Liver (tissue), 8 donors: ENCODE measurements at regions not wholly inside any gene's neighbourhood (a gene's known extent, or its start where the extent isn't known, plus 50 kb on each side); places are given as distances from the start of the nearest gene placed in this dataset.
"Not testable (repeated sequence)": the region's sequence is repeated elsewhere in the genome, so short reads cannot be mapped to it uniquely, and the experiment has no call there.

Source experiments
- DNase-seq: peaks from one replicate; pipeline ENCODE4 v3.0.0-alpha.2; 2017; ENCODE audit warnings: low spot score
- H3K27ac ChIP-seq, 2 donors: one replicate each; pipeline ENCODE4 v1.7.0; 2013; ENCODE audit warnings: inconsistent platforms in 2 of 2, low read length in 2 of 2, control low read depth in 1 of 2, low read depth in 1 of 2, mild to moderate bottlenecking in 1 of 2
- H3K27me3 ChIP-seq, 4 donors: one replicate each; pipeline versions ENCODE4 v1.6.1 to v1.7.0; 2013; ENCODE audit warnings: low read length in 3 of 4, inconsistent platforms in 1 of 4, mild to moderate bottlenecking in 1 of 4, moderate library complexity in 1 of 4; ENCODE audit not compliant: control insufficient read depth in 4 of 4, insufficient read depth in 4 of 4
- H3K36me3 ChIP-seq, 4 donors: one replicate each; pipeline versions ENCODE4 v1.6.1 to v1.7.0; 2013; ENCODE audit warnings: low read length in 3 of 4, mild to moderate bottlenecking in 3 of 4, low read depth in 1 of 4, moderate library complexity in 1 of 4; ENCODE audit not compliant: control insufficient read depth in 4 of 4, insufficient read depth in 3 of 4
- H3K4me1 ChIP-seq, 4 donors: one replicate each; pipeline versions ENCODE4 v1.6.1 to v1.7.0; 2013; ENCODE audit warnings: low read length in 3 of 4, mild to moderate bottlenecking in 3 of 4, moderate library complexity in 1 of 4; ENCODE audit not compliant: control insufficient read depth in 4 of 4, insufficient read depth in 4 of 4
- H3K4me3 ChIP-seq, 3 donors: one replicate each; pipeline versions ENCODE4 v1.6.1 to v1.7.0; 2013; ENCODE audit warnings: low read length in 3 of 3, control low read depth in 1 of 3, low read depth in 1 of 3, mild to moderate bottlenecking in 1 of 3
- H3K9ac ChIP-seq, 2 donors: one replicate each; pipeline ENCODE4 v1.7.0; 2013; ENCODE audit warnings: low read length in 2 of 2, mild to moderate bottlenecking in 2 of 2, moderate library complexity in 2 of 2, control low read depth in 1 of 2, low read depth in 1 of 2
- H3K9me3 ChIP-seq, 4 donors: one replicate each; pipeline versions ENCODE4 v1.6.1 to v1.7.0; 2013; ENCODE audit warnings: low read length in 3 of 4; ENCODE audit not compliant: control insufficient read depth in 4 of 4
- ATF3 ChIP-seq: IDR thresholded peaks from 2 replicates; pipeline ENCODE4 v1.6.1; 2016; ENCODE audit warnings: antibody characterized with exemption
- CTCF ChIP-seq: fragments of 150-350 bp; IDR thresholded peaks from 2 replicates; pipeline ENCODE4 v1.5.1; 2017; ENCODE audit warnings: improper control_type of control experiment, low read depth, low read length; ENCODE audit not compliant: missing input control
- EGR1 ChIP-seq, 2 donors: IDR thresholded peaks; 2 replicates each; pipeline ENCODE4 v1.6.1; 2016 to 2018; ENCODE audit warnings: antibody characterized with exemption in 2 of 2, low read depth in 2 of 2
- FOXA1 ChIP-seq: IDR thresholded peaks from 2 replicates; pipeline ENCODE4 v1.6.1; 2016; ENCODE audit warnings: antibody characterized with exemption
- FOXA2 ChIP-seq: IDR thresholded peaks from 2 replicates; pipeline ENCODE4 v1.6.1; 2016; ENCODE audit warnings: antibody characterized with exemption
- GABPA ChIP-seq, 2 donors: IDR thresholded peaks in 1 of 2; conservative IDR thresholded peaks in 1 of 2; 2 replicates each; pipeline ENCODE4 v1.6.1; 2016; ENCODE audit warnings: antibody characterized with exemption in 2 of 2, mild to moderate bottlenecking in 1 of 2, moderate library complexity in 1 of 2
- HNF4A ChIP-seq, 2 donors: conservative IDR thresholded peaks; 2 replicates each; pipeline ENCODE4 v1.6.1; 2016; ENCODE audit warnings: antibody characterized with exemption in 2 of 2, mild to moderate bottlenecking in 2 of 2
- HNF4G ChIP-seq: IDR thresholded peaks from 2 replicates; pipeline ENCODE4 v1.6.1; 2016; ENCODE audit warnings: antibody characterized with exemption
- JUND ChIP-seq, 2 donors: IDR thresholded peaks; 2 replicates each; pipeline ENCODE4 v1.6.1; 2016; ENCODE audit warnings: antibody characterized with exemption in 2 of 2
- MAX ChIP-seq: IDR thresholded peaks from 2 replicates; pipeline ENCODE4 v1.6.1; 2016; ENCODE audit warnings: antibody characterized with exemption
- NR2F2 ChIP-seq: IDR thresholded peaks from 2 replicates; pipeline ENCODE4 v1.6.1; 2016; ENCODE audit warnings: antibody characterized with exemption
- RAD21 ChIP-seq, 2 donors: IDR thresholded peaks; 2 replicates each; pipeline ENCODE4 v1.6.1; 2016; ENCODE audit warnings: antibody characterized with exemption in 2 of 2, mild to moderate bottlenecking in 2 of 2
- REST ChIP-seq: IDR thresholded peaks from 2 replicates; pipeline ENCODE4 v1.6.1; 2016; ENCODE audit warnings: antibody characterized with exemption, mild to moderate bottlenecking
- RXRA ChIP-seq, 2 donors: IDR thresholded peaks; 2 replicates each; pipeline ENCODE4 v1.6.1; 2017 to 2018; ENCODE audit warnings: antibody characterized with exemption in 2 of 2, mild to moderate bottlenecking in 1 of 2
- SP1 ChIP-seq: IDR thresholded peaks from 2 replicates; pipeline ENCODE4 v1.6.1; 2018; ENCODE audit warnings: antibody characterized with exemption, mild to moderate bottlenecking
- TAF1 ChIP-seq: conservative IDR thresholded peaks from 2 replicates; pipeline ENCODE4 v1.6.1; 2016; ENCODE audit warnings: antibody characterized with exemption, mild to moderate bottlenecking
- YY1 ChIP-seq: IDR thresholded peaks from 2 replicates; pipeline ENCODE4 v1.6.1; 2016; ENCODE audit warnings: antibody characterized with exemption, mild to moderate bottlenecking
- ZBTB33 ChIP-seq: IDR thresholded peaks from 2 replicates; pipeline ENCODE4 v1.6.1; 2016; ENCODE audit warnings: antibody characterized with exemption
- WGBS: extraction: QIAGEN DNeasy Blood & Tissue Kit; methylation state at CpG from one replicate; pipeline ENCODE4 v1.1.7; 2013; 5-methylcytosine and 5-hydroxymethylcytosine counted together
- donor health status: healthy.
- donor health status: healthy.
- donor health status: healthy.
- donor health status: healthy.
- donor health status: healthy.

GRCh38 chr2:5203134-5203755, 488.9 kb upstream of the SOX11 start:
- 51% methylated on average over 5 of the region's 5 CpGs for WGBS
- no peaks in the 10 kb centered on the region for H3K27me3 ChIP-seq
- no peaks in the 10 kb centered on the region for H3K9me3 ChIP-seq
- H3K4me3 ChIP-seq, result no peak overlapping the region
- no peak for DNase-seq
- TF ChIP-seq ZBTB33, result no peak
- TF ChIP-seq HNF4A (conservative IDR thresholded peaks at IDR 0.05), result no peak
- no peak for TF ChIP-seq GABPA (IDR thresholded peaks at IDR 0.05 in 1 of 2, conservative IDR thresholded peaks at IDR 0.05 in 1 of 2)
- H3K27ac ChIP-seq, result no peak overlapping the region
- no peaks in the 10 kb centered on the region for H3K36me3 ChIP-seq
- no peaks in the 10 kb centered on the region for H3K4me1 ChIP-seq
- no peak overlapping the region for H3K9ac ChIP-seq

GRCh38 chr2:5206742-5207141, 485.4 kb upstream of the SOX11 start:
- H3K27ac ChIP-seq, H3K36me3 ChIP-seq, H3K9me3 ChIP-seq, H3K27me3 ChIP-seq, H3K4me1 ChIP-seq, DNase-seq, H3K9ac ChIP-seq, H3K4me3 ChIP-seq: not testable (repeated sequence)
- 72% methylated on average over 2 of the region's 2 CpGs for WGBS

- Histone ChIP-seq H3K9ac (no peak overlapping the region), H3K27me3 (no peaks in the 10 kb centered on the region), H3K27ac (no peak overlapping the region), H3K4me1 (no peaks in the 10 kb centered on the region), H3K4me3 (no peak overlapping the region), H3K36me3 (no peaks in the 10 kb centered on the region), H3K9me3 (no peaks in the 10 kb centered on the region)
- TF ChIP-seq REST, result no peak
- no peak for TF ChIP-seq MAX
- TF ChIP-seq HNF4G, result no peak
- TF ChIP-seq JUND (IDR thresholded peaks at IDR 0.05), result no peak
- no peak for TF ChIP-seq EGR1 (IDR thresholded peaks at IDR 0.05; ENCODE audit: low read depth in 2 of 2)
- TF ChIP-seq YY1, result no peak
- no peak for TF ChIP-seq RXRA (IDR thresholded peaks at IDR 0.05)
- TF ChIP-seq ZBTB33, result no peak
- no peak for TF ChIP-seq TAF1
- no peak for TF ChIP-seq RAD21 (IDR thresholded peaks at IDR 0.05)
- no peak for TF ChIP-seq CTCF
- TF ChIP-seq FOXA1, result no peak
- no peak for TF ChIP-seq HNF4A (conservative IDR thresholded peaks at IDR 0.05)
- TF ChIP-seq GABPA (IDR thresholded peaks at IDR 0.05 in 1 of 2, conservative IDR thresholded peaks at IDR 0.05 in 1 of 2), result no peak
- no peak for TF ChIP-seq NR2F2
- TF ChIP-seq FOXA2, result no peak
- no peak for TF ChIP-seq SP1
- no peak for TF ChIP-seq ATF3
- DNase-seq, result no peak
- 76% methylated on average over 8 of the region's 8 CpGs for WGBS
Measured at GRCh38 chr2:5215989-5216607, 476.1 kb upstream of the SOX11 start.
